Activated CD4-positive, alpha-beta memory T cell treated with anti-CD3 and anti-CD28 coated beads, Interleukin-2, amount 10 ng/mL, durations not matched to agents 7 days and 5 days (primary cell): ENCODE measurements at regions not wholly inside any gene's neighbourhood (a gene's known extent, or its start where the extent isn't known, plus 50 kb on each side); places are given as distances from the start of the nearest gene placed in this dataset.
"Not testable (repeated sequence)": the region's sequence is repeated elsewhere in the genome, so short reads cannot be mapped to it uniquely, and the experiment has no call there.

Source experiments
- CTCF ChIA-PET: fragments of 350-600 bp; sonication (Branson Sonifier 250); formaldehyde crosslinking; loops from one replicate; lab custom pipeline; 2021; ENCODE audit warnings: antibody characterized with exemption, inconsistent platforms; lab: Charles Lee
- POLR2A ChIA-PET: fragments of 350-600 bp; sonication (Branson Sonifier 250); formaldehyde crosslinking; loops from one replicate; lab custom pipeline; 2021; ENCODE audit warnings: antibody characterized with exemption; lab: Charles Lee
- DNase-seq: peaks from one replicate; pipeline ENCODE4 v3.0.0-alpha.2; 2020
- H3K27ac Mint-ChIP-seq: one replicate; pipeline ENCODE4 v1.8.0; 2021; ENCODE audit warnings: mild to moderate bottlenecking, mixed read lengths
- H3K27me3 Mint-ChIP-seq: one replicate; pipeline ENCODE4 v1.8.0; 2021; ENCODE audit warnings: mixed read lengths
- H3K36me3 Mint-ChIP-seq: one replicate; pipeline ENCODE4 v1.8.0; 2021; ENCODE audit warnings: low read depth, mixed read lengths
- H3K4me1 Mint-ChIP-seq: one replicate; pipeline ENCODE4 v1.8.0; 2021; ENCODE audit warnings: mixed read lengths
- H3K4me3 Mint-ChIP-seq: one replicate; pipeline ENCODE4 v1.8.0; 2021; ENCODE audit warnings: mild to moderate bottlenecking, mixed read lengths
- H3K9me3 Mint-ChIP-seq: one replicate; pipeline ENCODE4 v1.8.0; 2021; ENCODE audit warnings: mixed read lengths

- H3K4me1 Mint-ChIP-seq, result no peaks in the 10 kb centered on the region
- no peaks in the 10 kb centered on the region for H3K27me3 Mint-ChIP-seq
- no peak overlapping the region for H3K4me3 Mint-ChIP-seq
- no peak for DNase-seq
- H3K27ac Mint-ChIP-seq, result no peak overlapping the region
- POLR2A ChIA-PET, result no interaction called here
- H3K9me3 Mint-ChIP-seq, result peaks cover 5% of the 10 kb centered on the region
- H3K36me3 Mint-ChIP-seq, result no peaks in the 10 kb centered on the region
- CTCF ChIA-PET, result no interaction called here
Observed at GRCh38 chr6:85110943-85111342, 338.9 kb upstream of the NT5E start.

DNA sequence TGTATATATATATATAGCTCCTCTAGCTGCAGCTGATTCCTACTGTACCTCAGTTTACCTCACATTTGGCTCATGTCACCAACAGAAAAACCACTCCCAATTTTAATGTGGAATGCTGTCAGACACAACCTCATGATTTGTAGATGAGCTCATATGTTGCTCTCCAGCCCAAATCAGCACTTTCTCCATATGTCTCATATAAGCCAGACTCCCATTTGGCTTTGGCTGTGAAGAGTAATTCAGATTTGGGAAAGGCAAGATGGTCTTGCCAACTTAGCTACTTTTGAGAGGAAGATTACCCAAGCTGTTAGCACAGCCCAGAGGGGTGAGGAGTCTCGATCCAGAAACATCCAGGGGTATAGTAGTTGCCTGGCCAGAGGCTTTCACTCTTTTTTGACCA lies 342.2 kb upstream of the NT5E start:
- Mint-ChIP-seq H3K4me1 (no peaks in the 10 kb centered on the region), H3K4me3 (no peak overlapping the region), H3K27me3 (no peaks in the 10 kb centered on the region), H3K27ac (no peak overlapping the region), H3K9me3 (peaks cover 4% of the 10 kb centered on the region), H3K36me3 (no peaks in the 10 kb centered on the region)
- CTCF ChIA-PET, result no interaction called here
- POLR2A ChIA-PET, result no interaction called here
- no peak for DNase-seq

DNA sequence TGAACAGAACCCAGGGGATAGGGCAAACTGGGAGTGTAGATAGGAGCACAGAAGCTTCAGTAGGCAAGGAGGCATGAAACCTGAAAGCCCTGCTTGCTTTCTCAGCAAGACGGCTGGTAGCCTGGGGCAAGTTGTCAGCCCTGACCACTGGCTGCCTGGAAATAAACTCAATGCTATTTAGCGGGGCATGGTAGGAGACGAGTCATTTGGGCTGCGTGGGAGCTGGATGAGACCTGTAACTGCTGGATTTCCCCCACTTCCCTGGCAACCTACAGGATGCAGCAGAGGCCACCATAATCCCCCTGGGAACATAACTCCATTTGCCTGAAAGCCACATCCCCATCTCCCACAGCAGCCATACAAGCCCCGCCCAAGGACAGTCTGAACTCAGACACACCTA lies 332.6 kb upstream of the TBX18 start:
- Mint-ChIP-seq H3K4me3 (no peak overlapping the region), H3K4me1 (no peaks in the 10 kb centered on the region), H3K9me3 (peaks cover 20% of the 10 kb centered on the region), H3K27ac (no peak overlapping the region), H3K27me3 (no peaks in the 10 kb centered on the region), H3K36me3 (no peaks in the 10 kb centered on the region)
- ChIA-PET POLR2A (no interaction called here), CTCF (no interaction called here)
- DNase-seq, result no peak

- POLR2A ChIA-PET, result no interaction called here
Observed at GRCh38 chr6:85092226-85092625, 327.8 kb upstream of the TBX18 start.

DNA sequence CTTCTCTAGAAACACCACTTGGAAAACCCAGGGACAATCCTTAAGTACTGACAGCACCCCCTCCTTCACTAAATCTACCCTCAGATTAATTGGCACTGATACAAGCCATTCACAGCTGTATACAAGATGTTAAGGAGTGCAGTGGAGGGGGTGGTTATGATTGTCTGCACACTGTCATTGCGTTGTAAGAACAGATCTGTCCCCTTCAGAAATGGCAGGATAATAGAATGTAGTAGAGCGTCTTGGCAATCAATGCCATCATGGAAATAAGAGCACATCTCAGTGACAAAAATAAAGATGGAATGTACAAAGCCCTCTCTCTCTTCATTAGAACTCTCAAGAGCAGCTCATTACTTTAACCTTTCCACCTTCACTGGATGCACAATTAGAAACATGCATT lies 324.9 kb upstream of the TBX18 start:
- Mint-ChIP-seq H3K27me3 (no peaks in the 10 kb centered on the region), H3K27ac (no peak overlapping the region)
- CTCF ChIA-PET, result no interaction called here

More at GRCh38 chr6:85092226-85092625, 327.8 kb upstream of the TBX18 start:
- CTCF ChIA-PET, result no interaction called here
- Mint-ChIP-seq H3K36me3 (no peaks in the 10 kb centered on the region), H3K27ac (no peak overlapping the region), H3K4me3 (no peak overlapping the region), H3K9me3 (peaks cover 10% of the 10 kb centered on the region), H3K4me1 (no peaks in the 10 kb centered on the region), H3K27me3 (no peaks in the 10 kb centered on the region)
- DNase-seq, result no peak

GRCh38 chr6:85085875-85086274 lies 321.5 kb upstream of the TBX18 start:
- DNase-seq, result no peak
- Mint-ChIP-seq H3K36me3 (no peaks in the 10 kb centered on the region), H3K4me3 (no peak overlapping the region), H3K9me3 (no peaks in the 10 kb centered on the region), H3K4me1 (no peaks in the 10 kb centered on the region), H3K27ac (no peak overlapping the region), H3K27me3 (no peaks in the 10 kb centered on the region)
- ChIA-PET POLR2A (no interaction called here), CTCF (no interaction called here)

More for the DNA sequence above, 324.9 kb upstream of the TBX18 start:
- Mint-ChIP-seq H3K9me3 (peaks cover 4% of the 10 kb centered on the region), H3K36me3 (no peaks in the 10 kb centered on the region), H3K4me1 (no peaks in the 10 kb centered on the region), H3K4me3 (no peak overlapping the region)
- POLR2A ChIA-PET, result no interaction called here
- no peak for DNase-seq

DNA sequence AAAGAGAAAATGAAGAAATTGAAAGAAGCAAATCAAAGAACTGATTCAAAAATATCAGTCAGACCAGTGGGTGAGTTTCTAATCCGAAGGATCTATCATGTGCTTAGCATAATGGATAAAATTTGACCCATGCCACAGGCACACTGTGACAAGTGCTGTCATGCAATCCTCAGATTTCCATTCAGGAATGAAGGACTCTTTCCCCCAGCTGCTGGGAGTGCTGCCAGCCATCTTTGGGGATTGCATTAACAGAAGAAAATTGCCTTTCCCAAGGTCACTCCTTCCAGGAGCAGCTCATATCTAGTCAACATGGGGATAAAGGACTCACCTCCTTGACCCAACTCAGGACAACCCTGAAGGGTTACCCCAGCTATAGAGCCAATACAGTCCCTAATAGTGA lies 316.7 kb upstream of the TBX18 start:
- Mint-ChIP-seq H3K27me3 (no peaks in the 10 kb centered on the region), H3K4me1 (no peaks in the 10 kb centered on the region), H3K9me3 (no peaks in the 10 kb centered on the region), H3K27ac (no peak overlapping the region), H3K36me3 (no peaks in the 10 kb centered on the region), H3K4me3 (no peak overlapping the region)
- ChIA-PET CTCF (no interaction called here), POLR2A (no interaction called here)
- no peak for DNase-seq

GRCh38 chr6:85079761-85080160 lies 315.4 kb upstream of the TBX18 start:
- no peak overlapping the region for H3K27ac Mint-ChIP-seq
- ChIA-PET POLR2A (no interaction called here), CTCF (no interaction called here)
- no peak overlapping the region for H3K4me3 Mint-ChIP-seq
- H3K27me3 Mint-ChIP-seq, result no peaks in the 10 kb centered on the region
- DNase-seq, result no peak
- no peaks in the 10 kb centered on the region for H3K4me1 Mint-ChIP-seq
- no peaks in the 10 kb centered on the region for H3K9me3 Mint-ChIP-seq
- H3K36me3 Mint-ChIP-seq, result no peaks in the 10 kb centered on the region

DNA sequence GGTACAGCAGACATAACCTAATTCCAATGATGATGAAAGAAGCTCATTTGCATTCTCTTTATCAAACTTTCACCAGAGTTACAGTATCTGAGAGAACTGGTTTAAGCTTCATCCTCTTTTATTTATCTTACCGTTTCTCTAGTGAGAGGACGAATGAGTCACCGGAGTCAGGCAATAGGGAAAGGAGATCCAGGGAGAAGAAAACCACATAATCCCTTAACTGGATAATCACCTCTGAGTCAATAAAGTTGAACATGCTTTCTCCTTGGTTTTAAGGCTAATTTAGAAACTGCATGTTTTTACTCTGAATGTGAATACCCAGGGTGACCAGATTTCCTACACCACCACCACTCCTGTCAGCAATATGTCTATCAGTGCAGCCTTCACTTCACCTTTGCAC lies 313.7 kb upstream of the TBX18 start:
- ChIA-PET CTCF (no interaction called here), POLR2A (no interaction called here)
- DNase-seq, result no peak
- H3K36me3 Mint-ChIP-seq, result no peaks in the 10 kb centered on the region
- no peaks in the 10 kb centered on the region for H3K9me3 Mint-ChIP-seq
- H3K4me3 Mint-ChIP-seq, result no peak overlapping the region
- no peak overlapping the region for H3K27ac Mint-ChIP-seq
- H3K27me3 Mint-ChIP-seq, result no peaks in the 10 kb centered on the region
- H3K4me1 Mint-ChIP-seq, result no peaks in the 10 kb centered on the region

- DNase-seq, result no peak
- H3K27me3 Mint-ChIP-seq, result no peaks in the 10 kb centered on the region
- no peak overlapping the region for H3K27ac Mint-ChIP-seq
- POLR2A ChIA-PET, result no interaction called here
- H3K9me3 Mint-ChIP-seq, result no peaks in the 10 kb centered on the region
- no peaks in the 10 kb centered on the region for H3K4me1 Mint-ChIP-seq
- CTCF ChIA-PET, result interaction anchor here (0.5 kb wide), 1 partner anchor 15 kb away, joined by 3 read pairs; no protein-coding TSS in a partner anchor
- no peaks in the 10 kb centered on the region for H3K36me3 Mint-ChIP-seq
- no peak overlapping the region for H3K4me3 Mint-ChIP-seq
Observed at GRCh38 chr6:85077098-85077497, 312.7 kb upstream of the TBX18 start.

GRCh38 chr6:85071845-85072244 lies 307.4 kb upstream of the TBX18 start:
- H3K27ac Mint-ChIP-seq, H3K27me3 Mint-ChIP-seq, POLR2A ChIA-PET: not testable (repeated sequence)

DNA sequence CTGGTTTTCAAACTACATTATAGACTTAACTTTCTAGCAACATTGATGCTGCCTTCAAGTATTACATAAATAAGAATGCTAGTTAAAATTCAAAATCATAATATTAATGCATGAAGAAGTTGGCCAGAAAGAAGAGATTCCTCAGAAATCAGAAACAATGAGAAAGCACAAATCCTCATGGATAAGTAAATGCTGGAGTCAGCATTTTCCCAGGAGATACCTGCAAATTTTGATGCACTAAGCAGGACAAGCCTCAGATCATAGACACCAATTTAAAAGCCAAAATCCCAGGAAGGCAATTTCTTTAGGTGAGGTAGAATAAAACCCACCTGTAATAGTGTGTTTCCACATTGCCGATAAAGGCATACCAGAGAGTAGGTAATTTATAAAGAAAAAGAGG lies 305.2 kb upstream of the TBX18 start:
- H3K36me3 Mint-ChIP-seq, result no peaks in the 10 kb centered on the region
- H3K27ac Mint-ChIP-seq, result no peak overlapping the region
- no peak overlapping the region for H3K4me3 Mint-ChIP-seq
- ChIA-PET POLR2A (no interaction called here), CTCF (no interaction called here)
- peaks cover 2% of the 10 kb centered on the region for H3K9me3 Mint-ChIP-seq
- no peaks in the 10 kb centered on the region for H3K27me3 Mint-ChIP-seq
- no peaks in the 10 kb centered on the region for H3K4me1 Mint-ChIP-seq
- DNase-seq, result no peak

More at GRCh38 chr6:85071845-85072244, 307.4 kb upstream of the TBX18 start:
- DNase-seq, H3K9me3 Mint-ChIP-seq, H3K4me1 Mint-ChIP-seq, H3K4me3 Mint-ChIP-seq, H3K36me3 Mint-ChIP-seq, CTCF ChIA-PET: not testable (repeated sequence)

DNA sequence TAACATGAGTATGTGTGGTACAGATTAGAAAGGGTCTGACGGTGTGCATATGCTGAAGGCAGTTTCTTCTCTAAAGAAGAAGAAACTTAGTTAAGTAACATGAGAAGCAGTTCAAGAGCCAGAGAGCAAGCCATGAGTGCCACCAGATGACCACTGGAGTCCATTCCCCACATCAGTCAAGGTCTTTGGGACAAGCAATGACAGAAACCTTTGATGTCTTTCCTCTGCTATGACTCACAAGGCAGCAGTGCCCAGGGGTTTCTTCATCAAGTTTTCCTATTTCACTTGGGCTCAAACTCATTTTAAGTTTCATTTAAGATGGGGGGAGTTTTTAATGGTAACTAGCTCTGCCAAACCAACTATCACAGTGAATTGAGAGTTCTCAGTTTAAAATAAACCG lies 303.8 kb upstream of the TBX18 start:
- H3K4me3 Mint-ChIP-seq, result no peak overlapping the region
- H3K4me1 Mint-ChIP-seq, result no peaks in the 10 kb centered on the region
- H3K27me3 Mint-ChIP-seq, result no peaks in the 10 kb centered on the region
- H3K9me3 Mint-ChIP-seq, result peaks cover 2% of the 10 kb centered on the region
- DNase-seq, result no peak
- no peaks in the 10 kb centered on the region for H3K36me3 Mint-ChIP-seq
- no peak overlapping the region for H3K27ac Mint-ChIP-seq
- ChIA-PET CTCF (no interaction called here), POLR2A (no interaction called here)

DNA sequence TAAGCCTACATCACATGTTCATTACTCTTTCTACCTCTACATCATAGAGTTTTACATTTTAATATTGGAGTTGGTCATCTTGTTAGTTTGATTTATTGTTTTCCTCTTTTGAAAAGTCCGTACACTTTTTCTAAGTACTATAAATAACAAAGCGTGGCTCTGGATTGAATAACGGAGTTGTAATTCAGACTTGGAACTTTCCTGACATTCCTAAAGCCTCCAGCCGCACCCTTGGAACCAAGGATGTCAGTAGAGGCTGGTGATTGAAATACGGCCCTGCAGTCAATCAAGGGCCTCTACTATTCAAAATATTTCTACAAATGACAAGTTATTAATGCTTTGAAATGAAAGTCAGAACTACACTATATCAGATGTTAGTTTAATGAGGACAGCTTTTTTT lies 301.9 kb upstream of the TBX18 start:
- no peak for DNase-seq
- no peaks in the 10 kb centered on the region for H3K36me3 Mint-ChIP-seq
- ChIA-PET CTCF (no interaction called here), POLR2A (no interaction called here)
- H3K27me3 Mint-ChIP-seq, result no peaks in the 10 kb centered on the region
- H3K4me3 Mint-ChIP-seq, result no peak overlapping the region
- no peak overlapping the region for H3K27ac Mint-ChIP-seq
- no peaks in the 10 kb centered on the region for H3K4me1 Mint-ChIP-seq
- no peaks in the 10 kb centered on the region for H3K9me3 Mint-ChIP-seq

- Mint-ChIP-seq H3K4me3 (no peak overlapping the region), H3K9me3 (no peaks in the 10 kb centered on the region), H3K36me3 (no peaks in the 10 kb centered on the region), H3K27me3 (no peaks in the 10 kb centered on the region), H3K27ac (no peak overlapping the region), H3K4me1 (no peaks in the 10 kb centered on the region)
- POLR2A ChIA-PET, result no interaction called here
- DNase-seq, result no peak
- CTCF ChIA-PET, result no interaction called here
Observed at GRCh38 chr6:85065831-85066230, 301.4 kb upstream of the TBX18 start.
